Endodermal cell (in vitro differentiated cells): ENCODE measurements at regions not wholly inside any gene's neighbourhood (a gene's known extent, or its start where the extent isn't known, plus 50 kb on each side); places are given as distances from the start of the nearest gene placed in this dataset.
A peak's percentile ranks its signal among the peaks of the same experiment; 100 is the strongest.

Experiments
- DNase-seq: peaks from one replicate; pipeline ENCODE4 v3.0.0-alpha.2; 2017
- H3K27ac ChIP-seq: 2 replicates; pipeline ENCODE4 v1.5.1; 2013; ENCODE audit warnings: mild to moderate bottlenecking, low read depth, low read length, moderate library complexity
- H3K27me3 ChIP-seq: 2 replicates; pipeline ENCODE4 v1.6.1; 2013; ENCODE audit warnings: mild to moderate bottlenecking, low read length, moderate library complexity; ENCODE audit not compliant: insufficient read depth, control insufficient read depth, poor library complexity, severe bottlenecking
- H3K36me3 ChIP-seq: 2 replicates; pipeline ENCODE4 v1.7.0; 2013; ENCODE audit warnings: mild to moderate bottlenecking, low read length, moderate library complexity; ENCODE audit not compliant: control insufficient read depth, insufficient read depth
- H3K4me1 ChIP-seq: one replicate; pipeline ENCODE4 v1.7.0; 2013; ENCODE audit warnings: low read length; ENCODE audit not compliant: control insufficient read depth, insufficient read depth
- H3K4me3 ChIP-seq: 2 replicates; pipeline ENCODE4 v1.5.1; 2013; ENCODE audit warnings: mild to moderate bottlenecking, low read length, moderate library complexity
- H3K9ac ChIP-seq: 2 replicates; pipeline ENCODE4 v1.6.1; 2013; ENCODE audit warnings: mild to moderate bottlenecking, low read length, moderate library complexity; ENCODE audit not compliant: poor library complexity, severe bottlenecking; ENCODE audit errors: extremely low read depth
- H3K9me3 ChIP-seq: 2 replicates; pipeline ENCODE4 v1.6.1; 2013; ENCODE audit warnings: mild to moderate bottlenecking, low read length, moderate library complexity; ENCODE audit not compliant: control insufficient read depth
- H3K27ac Mint-ChIP-seq: 2 replicates; pipeline ENCODE4 v1.8.0; 2020; ENCODE audit warnings: mixed read lengths
- H3K27me3 Mint-ChIP-seq: 2 replicates; pipeline ENCODE4 v1.8.0; 2021; ENCODE audit warnings: mild to moderate bottlenecking, mixed read lengths; ENCODE audit not compliant: insufficient read depth
- H3K36me3 Mint-ChIP-seq: 2 replicates; pipeline ENCODE4 v1.8.0; 2020; ENCODE audit warnings: low read depth, mixed read lengths
- H3K4me1 Mint-ChIP-seq: 2 replicates; pipeline ENCODE4 v1.8.0; 2020; ENCODE audit warnings: mixed read lengths
- H3K4me3 Mint-ChIP-seq: 2 replicates; pipeline ENCODE4 v1.8.0; 2020; ENCODE audit warnings: mild to moderate bottlenecking, moderate library complexity, mixed read lengths
- H3K9me3 Mint-ChIP-seq: 2 replicates; pipeline ENCODE4 v1.8.0; 2020; ENCODE audit warnings: mild to moderate bottlenecking, mixed read lengths
- WGBS, 2 experiments: methylation state at CpG; one replicate each; pipeline versions ENCODE4 v1.1.5 to v1.1.7; 2013; ENCODE audit warnings: missing lambda C conversion rate in 2 of 2, mixed read lengths in 1 of 2; ENCODE audit not compliant: insufficient coverage in 1 of 2, insufficient read length in 1 of 2; 5-methylcytosine and 5-hydroxymethylcytosine counted together
- TF ChIP-seq, protein P1 (sequence below): fragments of 200-600 bp; sonication (generic); conservative IDR thresholded peaks from 2 replicates; pipeline ENCODE4 v1.5.0; 2021; ENCODE audit warnings: antibody characterized with exemption, mild to moderate bottlenecking

DNA sequence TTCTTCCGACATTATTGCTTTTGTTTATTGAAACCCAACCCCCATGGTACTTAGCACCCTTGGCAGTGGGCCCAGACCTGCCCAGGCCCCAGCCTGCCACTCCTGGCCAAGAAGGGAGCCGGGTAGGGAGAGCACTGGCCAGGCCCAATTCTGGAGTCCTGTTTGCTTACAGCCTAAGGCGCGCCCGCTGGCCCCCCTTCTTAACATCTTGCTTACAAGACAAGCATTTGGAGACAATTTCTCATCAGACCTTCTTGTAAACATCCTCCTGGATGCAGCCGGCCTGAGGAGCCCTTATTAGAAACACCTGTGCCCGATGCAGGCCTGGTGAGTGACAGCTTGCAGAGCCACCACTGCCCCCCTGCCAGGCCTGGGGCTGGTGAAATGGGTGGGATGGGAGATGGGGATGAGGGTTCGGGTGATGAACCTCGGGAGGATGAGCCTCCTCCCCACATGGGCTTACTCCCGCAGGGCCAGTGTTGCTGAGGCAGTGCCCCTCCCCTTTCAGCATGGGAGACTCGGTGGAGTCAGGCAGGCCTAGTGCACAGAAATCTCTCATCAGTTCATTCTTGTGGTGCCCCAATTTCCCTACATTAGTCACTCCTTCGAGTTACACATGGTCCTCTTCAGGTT is 217.5 kb downstream of the CYP26B1 start:
- H3K36me3 Mint-ChIP-seq = no peaks in the 10 kb centered on the region
- Histone ChIP-seq H3K27me3 (no peaks in the 10 kb centered on the region), H3K4me1 (no peaks in the 10 kb centered on the region), H3K4me3 (no peak overlapping the region), H3K9me3 (no peaks in the 10 kb centered on the region), H3K36me3 (no peaks in the 10 kb centered on the region), H3K9ac (no peak overlapping the region), H3K27ac (no peak overlapping the region)
- peaks cover 4% of the 10 kb centered on the region for H3K27me3 Mint-ChIP-seq
- WGBS, 2 experiments = 88 to 95% methylated on average over 8 to 12 of the region's 12 CpGs
- H3K9me3 Mint-ChIP-seq = no peaks in the 10 kb centered on the region
- no peaks in the 10 kb centered on the region for H3K4me1 Mint-ChIP-seq
- peak; percentile 33 for DNase-seq
- TF ChIP-seq, protein P1, sequence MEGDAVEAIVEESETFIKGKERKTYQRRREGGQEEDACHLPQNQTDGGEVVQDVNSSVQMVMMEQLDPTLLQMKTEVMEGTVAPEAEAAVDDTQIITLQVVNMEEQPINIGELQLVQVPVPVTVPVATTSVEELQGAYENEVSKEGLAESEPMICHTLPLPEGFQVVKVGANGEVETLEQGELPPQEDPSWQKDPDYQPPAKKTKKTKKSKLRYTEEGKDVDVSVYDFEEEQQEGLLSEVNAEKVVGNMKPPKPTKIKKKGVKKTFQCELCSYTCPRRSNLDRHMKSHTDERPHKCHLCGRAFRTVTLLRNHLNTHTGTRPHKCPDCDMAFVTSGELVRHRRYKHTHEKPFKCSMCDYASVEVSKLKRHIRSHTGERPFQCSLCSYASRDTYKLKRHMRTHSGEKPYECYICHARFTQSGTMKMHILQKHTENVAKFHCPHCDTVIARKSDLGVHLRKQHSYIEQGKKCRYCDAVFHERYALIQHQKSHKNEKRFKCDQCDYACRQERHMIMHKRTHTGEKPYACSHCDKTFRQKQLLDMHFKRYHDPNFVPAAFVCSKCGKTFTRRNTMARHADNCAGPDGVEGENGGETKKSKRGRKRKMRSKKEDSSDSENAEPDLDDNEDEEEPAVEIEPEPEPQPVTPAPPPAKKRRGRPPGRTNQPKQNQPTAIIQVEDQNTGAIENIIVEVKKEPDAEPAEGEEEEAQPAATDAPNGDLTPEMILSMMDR = no peak
- H3K27ac Mint-ChIP-seq = no peak overlapping the region
- H3K4me3 Mint-ChIP-seq = no peak overlapping the region

DNA sequence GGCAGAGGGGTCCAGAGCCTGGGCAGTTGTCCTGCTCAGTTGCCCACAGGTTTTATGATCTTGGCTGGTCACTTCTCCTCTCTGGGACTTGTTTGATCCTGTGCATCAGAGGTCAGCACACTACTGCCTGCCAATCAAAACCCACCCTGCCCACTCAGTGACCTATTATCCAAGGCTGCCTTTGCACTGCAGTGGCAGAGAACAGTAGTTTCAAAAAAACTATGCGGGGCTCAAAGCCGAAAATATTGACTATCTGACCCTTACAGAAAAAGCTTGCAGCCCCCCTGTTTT is 218.2 kb downstream of the CYP26B1 start:
- Histone ChIP-seq H3K27ac (no peak overlapping the region), H3K4me1 (no peaks in the 10 kb centered on the region), H3K9ac (no peak overlapping the region), H3K9me3 (no peaks in the 10 kb centered on the region), H3K36me3 (no peaks in the 10 kb centered on the region), H3K4me3 (no peak overlapping the region), H3K27me3 (no peaks in the 10 kb centered on the region)
- WGBS, 2 experiments = 88 to 100% methylated on average over 2 of the region's 2 CpGs
- Mint-ChIP-seq H3K4me1 (no peaks in the 10 kb centered on the region), H3K27me3 (peaks cover 4% of the 10 kb centered on the region), H3K36me3 (no peaks in the 10 kb centered on the region), H3K4me3 (no peak overlapping the region), H3K27ac (no peak overlapping the region), H3K9me3 (no peaks in the 10 kb centered on the region)
- TF ChIP-seq, protein P1 = no peak
- no peak for DNase-seq

DNA sequence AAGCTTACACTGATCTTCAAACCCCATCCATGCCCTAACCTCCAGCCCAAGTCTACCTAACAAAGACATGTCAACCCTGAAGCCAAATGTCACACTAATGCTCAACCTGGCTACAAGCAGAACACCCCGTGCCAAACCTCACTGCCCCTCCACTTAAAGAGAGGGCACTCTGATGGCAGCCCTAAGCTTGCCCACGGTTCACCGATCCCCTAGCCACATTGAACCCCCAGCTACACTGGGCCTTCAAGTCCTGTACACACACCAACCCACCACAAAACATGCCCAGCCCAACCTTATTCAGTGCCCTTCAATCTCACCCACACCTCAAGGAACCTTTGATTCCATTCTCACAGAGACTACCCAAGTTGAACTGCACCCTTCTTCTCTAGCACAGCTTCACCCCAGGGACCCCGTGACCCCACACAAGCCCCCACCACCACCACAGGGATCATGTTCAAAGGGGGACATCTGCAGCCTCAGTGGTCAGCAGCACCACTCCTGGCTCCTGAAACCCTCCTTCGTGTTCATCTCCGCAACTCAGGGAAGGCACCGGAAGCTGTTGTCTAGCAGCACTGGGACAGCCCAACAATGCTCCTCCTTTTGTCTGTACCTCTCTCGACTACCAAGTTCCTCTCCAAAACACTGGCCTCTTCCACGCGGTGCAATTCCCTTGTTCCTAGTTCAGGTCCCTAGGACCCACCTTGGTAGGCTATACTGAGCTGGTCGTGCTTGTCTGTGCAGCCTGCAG is 218.8 kb downstream of the CYP26B1 start:
- H3K36me3 ChIP-seq = no peaks in the 10 kb centered on the region
- H3K27me3 Mint-ChIP-seq = peaks cover 3% of the 10 kb centered on the region
- H3K27me3 ChIP-seq = no peaks in the 10 kb centered on the region
- DNase-seq = peak; percentile 42
- H3K4me1 ChIP-seq = no peaks in the 10 kb centered on the region
- no peak overlapping the region for H3K4me3 Mint-ChIP-seq
- 87 to 90% methylated on average over 8 to 11 of the region's 11 CpGs for WGBS, 2 experiments
- no peaks in the 10 kb centered on the region for H3K9me3 ChIP-seq
- no peaks in the 10 kb centered on the region for H3K36me3 Mint-ChIP-seq
- H3K27ac Mint-ChIP-seq = no peak overlapping the region
- H3K27ac ChIP-seq = no peak overlapping the region
- TF ChIP-seq, protein P1 = no peak
- no peaks in the 10 kb centered on the region for H3K9me3 Mint-ChIP-seq
- no peak overlapping the region for H3K9ac ChIP-seq
- H3K4me3 ChIP-seq = no peak overlapping the region
- H3K4me1 Mint-ChIP-seq = no peaks in the 10 kb centered on the region
